NOMO-1 (cell line): ENCODE measurements at regions not wholly inside any gene's neighbourhood (a gene's known extent, or its start where the extent isn't known, plus 50 kb on each side); places are given as distances from the start of the nearest gene placed in this dataset.
A peak's percentile ranks its signal among the peaks of the same experiment; 100 is the strongest.

Experiments used
- DNase-seq, 2 experiments: peaks; one replicate each; lab custom pipeline; 2025; ENCODE audit not compliant: unreplicated experiment in 2 of 2; lab: John Stamatoyannopoulos, UW

- no peak for DNase-seq
Observed at GRCh38 chr12:24425601-24425970, 476.1 kb upstream of the SOX5 start.

- no peak for DNase-seq
Observed at GRCh38 chr12:24424889-24425600, 475.6 kb upstream of the SOX5 start.

- no peak for DNase-seq
Observed at GRCh38 chr12:24424376-24424775, 474.9 kb upstream of the SOX5 start.

- no peak for DNase-seq
Observed at GRCh38 chr12:24423611-24424010, 474.1 kb upstream of the SOX5 start.

GRCh38 chr12:24421759-24422158 lies 472.3 kb upstream of the SOX5 start:
- no peak for DNase-seq

- DNase-seq = no peak
Observed at GRCh38 chr12:24418157-24418556, 468.7 kb upstream of the SOX5 start.

- DNase-seq = peak in 1 of 2 experiments; percentile 43
Observed at GRCh38 chr12:24416423-24417109, 467.1 kb upstream of the SOX5 start.

GRCh38 chr12:24415934-24416333 lies 466.5 kb upstream of the SOX5 start:
- DNase-seq = no peak

GRCh38 chr12:24414480-24414879 lies 465.0 kb upstream of the SOX5 start:
- no peak for DNase-seq

- DNase-seq = no peak
Observed at GRCh38 chr12:24411948-24412347, 462.5 kb upstream of the SOX5 start.

GRCh38 chr12:24409868-24410267 lies 460.4 kb upstream of the SOX5 start:
- no peak for DNase-seq

- DNase-seq = no peak
Observed at GRCh38 chr12:24408305-24408704, 458.8 kb upstream of the SOX5 start.

GRCh38 chr12:24407884-24408283 lies 458.4 kb upstream of the SOX5 start:
- DNase-seq = no peak

- DNase-seq = no peak
Observed at GRCh38 chr12:24404086-24404815, 454.8 kb upstream of the SOX5 start.

GRCh38 chr12:24400533-24400932 lies 451.1 kb upstream of the SOX5 start:
- no peak for DNase-seq

- DNase-seq = no peak
Observed at GRCh38 chr12:24398605-24399004, 449.1 kb upstream of the SOX5 start.

GRCh38 chr12:24396224-24396623 lies 446.8 kb upstream of the SOX5 start:
- DNase-seq = no peak

- DNase-seq = no peak
Observed at GRCh38 chr12:24394246-24394645, 444.8 kb upstream of the SOX5 start.

- no peak for DNase-seq
Observed at GRCh38 chr12:24393071-24393470, 443.6 kb upstream of the SOX5 start.

GRCh38 chr12:24389394-24389793 lies 439.9 kb upstream of the SOX5 start:
- no peak for DNase-seq

- DNase-seq = no peak
Observed at GRCh38 chr12:24387381-24387780, 437.9 kb upstream of the SOX5 start.

- DNase-seq = no peak
Observed at GRCh38 chr12:24386836-24387235, 437.4 kb upstream of the SOX5 start.
